ENCODE measurements at regions not wholly inside any gene's neighbourhood (a gene's known extent, or its start where the extent isn't known, plus 50 kb on each side); places are given as distances from the start of the nearest gene placed in this dataset.

- TF ChIP-seq CHD7 (IDR thresholded peaks at IDR 0.05; ENCODE audit: insufficient replicate concordance, low read length): no peak
- no peak for TF ChIP-seq PHF8 (conservative IDR thresholded peaks at IDR 0.05; ENCODE audit: low read depth, low read length)
- no peak for TF ChIP-seq RNF2 (IDR thresholded peaks at IDR 0.05; ENCODE audit: borderline replicate concordance, low read depth, low read length, missing control alignments, poor library complexity, severe bottlenecking)
- TF ChIP-seq SAP30 (IDR thresholded peaks at IDR 0.05; ENCODE audit: insufficient read depth, insufficient replicate concordance, low read length): no peak
- TF ChIP-seq ASH2L (IDR thresholded peaks at IDR 0.05; ENCODE audit: low read length): no peak
- TF ChIP-seq SIX5 (IDR thresholded peaks at IDR 0.05; ENCODE audit: low read depth, low read length): no peak
- no peak for TF ChIP-seq CBX8 (IDR thresholded peaks at IDR 0.05; ENCODE audit: borderline replicate concordance, low read depth, low read length)
- TF ChIP-seq SP2 (IDR thresholded peaks at IDR 0.05; ENCODE audit: low read length): no peak
- TF ChIP-seq YY1 (IDR thresholded peaks at IDR 0.05; ENCODE audit: low read depth, low read length): no peak
- TF ChIP-seq SIRT6 (IDR thresholded peaks at IDR 0.05; ENCODE audit: low read length): no peak
- TF ChIP-seq, protein P1, sequence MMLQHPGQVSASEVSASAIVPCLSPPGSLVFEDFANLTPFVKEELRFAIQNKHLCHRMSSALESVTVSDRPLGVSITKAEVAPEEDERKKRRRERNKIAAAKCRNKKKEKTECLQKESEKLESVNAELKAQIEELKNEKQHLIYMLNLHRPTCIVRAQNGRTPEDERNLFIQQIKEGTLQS (IDR thresholded peaks at IDR 0.05; ENCODE audit: insufficient read depth, low read depth, low read length): no peak
Observed at GRCh38 chr9:28882529-28882928, 1309.2 kb upstream of the C9orf72 start (continued).
